ENCODE measurements at regions not wholly inside any gene's neighbourhood (a gene's known extent, or its start where the extent isn't known, plus 50 kb on each side); places are given as distances from the start of the nearest gene placed in this dataset.
A peak's percentile ranks its signal among the peaks of the same experiment; 100 is the strongest.
"Not testable (repeated sequence)": the region's sequence is repeated elsewhere in the genome, so short reads cannot be mapped to it uniquely, and the experiment has no call there.

DNA sequence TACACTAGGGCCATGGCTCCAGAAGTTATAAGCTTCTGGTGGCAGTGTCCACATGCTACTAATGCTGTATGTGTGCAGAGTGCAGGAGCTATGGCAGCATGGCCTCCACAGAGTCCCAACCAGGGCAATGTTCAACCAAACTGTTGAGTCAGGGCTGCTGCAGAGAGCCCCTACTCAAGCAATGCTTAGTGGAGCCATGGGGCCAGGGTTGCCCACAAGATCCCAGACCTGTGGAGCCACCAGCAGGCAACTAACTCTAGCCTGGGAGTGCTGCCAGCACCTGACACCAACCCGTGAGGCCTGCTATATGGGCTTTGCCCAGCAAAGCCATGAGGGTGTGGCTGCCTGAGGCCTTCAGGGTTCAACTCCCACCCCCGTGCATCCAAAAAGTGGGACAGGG lies 655.2 kb downstream of the TBC1D22A start:
- H3K4me1 Mint-ChIP-seq: no peaks in the 10 kb centered on the region
- H3K27ac Mint-ChIP-seq: no peak overlapping the region

DNA sequence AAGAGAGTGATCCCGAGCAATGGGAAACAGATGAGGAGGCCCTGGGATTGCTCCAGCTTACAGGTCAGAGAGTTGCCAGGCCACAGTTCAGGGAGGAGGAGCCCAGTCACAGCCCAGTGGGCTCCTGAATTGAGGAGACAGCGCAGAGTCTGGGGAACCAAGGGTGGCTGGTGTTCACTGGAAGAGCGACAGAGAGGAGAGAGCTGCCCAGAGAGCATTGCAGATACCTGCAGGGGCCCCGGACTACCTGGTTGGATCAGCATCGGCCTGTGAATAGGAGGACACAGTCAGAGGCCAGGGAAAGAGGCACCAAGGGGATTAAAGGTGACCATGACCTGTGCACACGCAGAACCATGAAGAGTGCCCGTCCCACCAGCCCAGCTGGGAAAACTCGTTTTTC lies 648.6 kb downstream of the TBC1D22A start:
- Mint-ChIP-seq H3K36me3 (no peaks in the 10 kb centered on the region), H3K9me3 (peaks cover 0 to 8% (median 0%) of the 10 kb centered on the region in 9 donors), H3K27ac (no peak overlapping the region), H3K4me3 (no peak overlapping the region), H3K27me3 (peaks cover 7 to 38% (median 18%) of the 10 kb centered on the region in 5 donors), H3K4me1 (no peaks in the 10 kb centered on the region)
- POLR2A ChIA-PET: no interaction called here
- no peak for ATAC-seq
- DNase-seq: no peak

More for the DNA sequence above, 655.2 kb downstream of the TBC1D22A start:
- POLR2A ChIA-PET: no interaction called here
- ATAC-seq: no peak
- H3K36me3 Mint-ChIP-seq: no peaks in the 10 kb centered on the region
- DNase-seq: no peak
- H3K4me3 Mint-ChIP-seq: no peak overlapping the region
- peaks cover 8 to 26% (median 17%) of the 10 kb centered on the region in 5 donors for H3K27me3 Mint-ChIP-seq
- peaks cover 0 to 21% (median 5%) of the 10 kb centered on the region in 9 donors for H3K9me3 Mint-ChIP-seq

DNA sequence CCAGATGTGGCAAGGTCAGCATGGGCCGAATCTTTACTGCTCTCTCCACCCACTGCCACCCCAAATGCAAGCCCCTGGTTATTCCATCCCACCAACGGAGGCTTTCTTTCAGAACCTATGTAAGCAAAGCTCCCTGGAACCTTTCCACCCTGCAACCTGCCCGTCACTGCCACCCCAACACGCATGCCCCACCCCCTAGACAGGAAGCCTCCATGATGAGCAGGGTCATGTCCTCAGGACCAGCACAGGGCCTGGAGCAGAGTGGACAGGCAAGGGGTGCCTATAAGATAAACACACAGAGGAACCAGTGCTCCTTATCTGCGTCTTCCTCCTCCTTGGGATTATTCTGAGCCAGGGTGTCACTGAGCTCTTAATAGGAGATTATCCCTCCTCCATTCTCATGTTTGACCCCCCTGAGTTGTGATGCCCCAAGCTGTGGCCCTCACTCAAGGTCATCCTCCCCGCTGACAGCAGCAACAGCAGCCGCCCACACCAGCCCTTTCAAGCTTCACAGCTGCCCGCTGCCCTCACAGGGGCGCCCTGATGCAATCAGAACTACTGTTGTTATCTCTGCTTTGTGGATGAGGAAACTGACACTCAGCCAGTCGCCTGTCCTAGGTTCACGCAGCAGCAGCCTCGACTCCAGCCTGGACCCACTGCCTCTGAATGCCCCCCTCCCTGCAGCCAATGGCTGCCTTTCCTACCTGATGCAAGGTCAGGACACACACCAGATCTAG lies 647.3 kb downstream of the TBC1D22A start:
- peaks cover 7 to 38% (median 18%) of the 10 kb centered on the region in 5 donors for H3K27me3 Mint-ChIP-seq
- H3K4me1 Mint-ChIP-seq: no peaks in the 10 kb centered on the region
- H3K4me3 Mint-ChIP-seq: no peak overlapping the region
- no peak overlapping the region for H3K27ac Mint-ChIP-seq
- no peak for DNase-seq
- no peak for ATAC-seq
- POLR2A ChIA-PET: no interaction called here
- no peaks in the 10 kb centered on the region for H3K36me3 Mint-ChIP-seq
- peaks cover 0 to 3% (median 0%) of the 10 kb centered on the region in 9 donors for H3K9me3 Mint-ChIP-seq

DNA sequence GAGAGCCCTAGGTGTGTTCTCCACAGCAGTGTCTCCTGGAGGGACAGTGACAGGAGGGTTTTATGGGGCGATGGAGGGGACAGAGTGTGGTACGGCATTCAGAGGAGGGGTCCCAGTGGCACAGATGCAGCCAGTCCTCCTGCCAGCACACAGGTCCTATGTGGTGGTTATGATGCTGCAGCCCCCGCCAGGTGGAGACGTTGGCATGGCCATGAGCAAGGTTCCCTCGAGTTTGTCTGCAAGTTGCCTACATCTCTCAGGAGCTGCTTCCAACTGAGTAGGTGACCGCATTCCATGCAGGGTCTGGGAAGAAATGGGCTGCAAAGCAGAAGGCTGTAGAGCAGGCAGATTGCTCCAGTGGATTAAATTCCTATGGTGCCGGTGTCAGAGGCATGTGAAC lies 646.0 kb downstream of the TBC1D22A start:
- no peak overlapping the region for H3K4me3 Mint-ChIP-seq
- no peak for DNase-seq
- no peak overlapping the region for H3K27ac Mint-ChIP-seq
- H3K4me1 Mint-ChIP-seq: no peaks in the 10 kb centered on the region
- H3K27me3 Mint-ChIP-seq: peaks cover 5 to 38% (median 18%) of the 10 kb centered on the region in 5 donors
- H3K9me3 Mint-ChIP-seq: peaks cover 0 to 3% (median 0%) of the 10 kb centered on the region in 9 donors
- ATAC-seq: no peak
- POLR2A ChIA-PET: no interaction called here
- H3K36me3 Mint-ChIP-seq: no peaks in the 10 kb centered on the region

DNA sequence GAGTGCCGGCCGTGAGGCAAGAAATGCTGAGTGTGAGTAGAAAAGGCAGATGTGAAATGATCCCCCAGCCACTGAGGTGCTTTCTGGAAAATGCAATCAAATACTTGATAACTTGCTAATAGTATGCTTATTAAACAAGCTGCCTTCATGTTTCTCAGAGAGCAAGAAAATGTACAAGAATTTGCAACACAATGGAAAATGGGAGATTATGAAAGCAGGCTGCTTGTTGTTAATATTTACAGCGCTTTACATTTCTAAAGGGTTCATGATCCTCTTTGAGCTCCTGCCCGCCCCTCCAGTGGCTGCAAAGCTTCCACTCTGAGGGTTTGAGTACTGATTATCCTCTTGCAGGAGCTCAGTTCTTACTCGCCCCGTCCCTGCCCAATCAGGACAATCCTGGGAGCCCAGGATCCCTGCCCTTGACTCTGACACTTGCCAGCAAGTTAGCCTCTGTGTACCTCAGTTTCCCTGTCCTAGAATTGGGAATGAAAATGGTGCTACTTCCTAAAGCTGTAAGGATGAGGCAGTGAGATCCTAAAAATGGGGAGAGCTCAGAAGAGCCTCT lies 645.1 kb downstream of the TBC1D22A start:
- DNase-seq: no peak
- Mint-ChIP-seq H3K27ac (no peak overlapping the region), H3K4me1 (no peaks in the 10 kb centered on the region), H3K4me3 (no peak overlapping the region), H3K36me3 (no peaks in the 10 kb centered on the region), H3K9me3 (peaks cover 0 to 3% (median 0%) of the 10 kb centered on the region in 9 donors), H3K27me3 (peaks cover 7 to 44% (median 21%) of the 10 kb centered on the region in 5 donors)
- POLR2A ChIA-PET: no interaction called here
- ATAC-seq: no peak

DNA sequence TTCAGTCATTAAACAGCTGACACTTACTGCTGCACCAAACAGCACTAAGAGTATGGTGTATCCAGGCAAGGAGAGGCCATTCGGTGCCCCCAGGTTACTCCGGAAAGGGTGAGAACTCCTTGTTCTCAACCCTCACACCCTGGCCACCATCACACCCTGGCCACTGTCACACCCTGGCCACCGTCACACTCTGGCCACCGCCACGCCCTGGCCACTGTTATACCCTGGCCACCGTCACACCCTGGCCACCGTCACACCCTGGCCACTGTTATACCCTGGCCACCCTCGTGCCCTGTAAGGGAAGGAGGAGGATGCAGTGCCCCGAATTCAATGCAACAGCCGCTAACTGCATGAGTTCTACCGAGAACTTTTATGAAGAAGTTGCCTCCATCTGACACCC lies 644.4 kb downstream of the TBC1D22A start:
- H3K27ac Mint-ChIP-seq: no peak overlapping the region
- H3K9me3 Mint-ChIP-seq: peaks cover 0 to 2% (median 0%) of the 10 kb centered on the region in 9 donors
- no peaks in the 10 kb centered on the region for H3K36me3 Mint-ChIP-seq
- no peak overlapping the region for H3K4me3 Mint-ChIP-seq
- peaks cover 7 to 51% (median 21%) of the 10 kb centered on the region in 5 donors for H3K27me3 Mint-ChIP-seq
- no peak for DNase-seq
- ATAC-seq: no peak
- POLR2A ChIA-PET: no interaction called here
- H3K4me1 Mint-ChIP-seq: no peaks in the 10 kb centered on the region

DNA sequence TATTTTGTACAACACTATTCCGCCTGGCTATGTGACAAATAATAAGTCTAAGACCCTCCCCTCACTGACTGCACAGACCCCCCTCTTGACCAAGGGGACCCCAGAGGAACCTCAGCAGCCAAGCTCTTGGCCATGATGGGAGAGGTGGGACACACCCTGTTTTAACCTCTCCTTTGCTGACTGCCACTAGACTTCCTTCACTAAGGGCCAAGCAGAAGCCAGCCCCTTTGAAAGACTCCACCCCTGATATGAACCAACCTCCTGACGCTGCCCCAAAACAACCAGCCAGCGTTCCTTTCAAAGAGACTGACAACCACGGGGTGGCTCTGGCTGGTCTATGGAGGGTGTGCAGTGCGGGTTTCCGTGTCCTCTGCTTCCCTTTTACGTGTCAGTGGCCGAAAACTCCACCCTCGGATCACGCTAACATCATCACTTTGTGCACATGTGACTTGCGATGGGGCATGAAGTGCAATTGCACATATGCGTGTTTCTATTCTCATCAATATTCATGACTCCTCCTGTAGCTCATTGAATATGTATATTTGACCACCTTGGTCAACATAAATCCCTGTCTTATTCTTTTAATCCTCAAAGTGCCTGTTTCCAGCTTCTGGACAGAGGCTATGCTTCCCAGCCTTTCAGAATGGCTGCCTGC lies 643.9 kb downstream of the TBC1D22A start:
- ATAC-seq (no peak), DNase-seq (no peak)
- Mint-ChIP-seq H3K27ac (no peak overlapping the region), H3K36me3 (no peaks in the 10 kb centered on the region), H3K4me1 (no peaks in the 10 kb centered on the region), H3K9me3 (no peaks in the 10 kb centered on the region), H3K27me3 (peaks cover 7 to 51% (median 21%) of the 10 kb centered on the region in 5 donors), H3K4me3 (no peak overlapping the region)
- POLR2A ChIA-PET: no interaction called here

DNA sequence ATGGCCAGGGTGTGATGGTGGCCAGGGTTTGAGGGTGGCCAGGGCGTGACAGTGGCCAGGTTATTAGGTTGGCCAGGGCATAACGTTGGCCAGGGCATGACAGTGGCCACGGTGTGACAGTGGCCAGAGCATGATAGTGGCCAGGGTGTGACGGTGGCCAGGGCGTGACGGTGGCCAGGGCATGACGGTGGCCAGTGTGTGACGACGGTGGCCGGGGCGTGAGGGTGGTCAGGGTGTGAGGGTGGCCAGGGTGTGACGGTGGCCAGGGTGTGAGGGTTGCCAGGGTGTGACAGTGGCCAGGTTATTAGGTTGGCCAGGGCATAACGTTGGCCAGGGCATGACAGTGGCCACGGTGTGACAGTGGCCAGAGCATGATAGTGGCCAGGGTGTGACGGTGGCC lies 642.8 kb downstream of the TBC1D22A start:
- H3K36me3 Mint-ChIP-seq, H3K4me3 Mint-ChIP-seq, H3K9me3 Mint-ChIP-seq, H3K27ac Mint-ChIP-seq, H3K4me1 Mint-ChIP-seq, DNase-seq, ATAC-seq, POLR2A ChIA-PET: not testable (repeated sequence)
- peaks cover 3 to 40% (median 15%) of the 10 kb centered on the region in 5 donors for H3K27me3 Mint-ChIP-seq

DNA sequence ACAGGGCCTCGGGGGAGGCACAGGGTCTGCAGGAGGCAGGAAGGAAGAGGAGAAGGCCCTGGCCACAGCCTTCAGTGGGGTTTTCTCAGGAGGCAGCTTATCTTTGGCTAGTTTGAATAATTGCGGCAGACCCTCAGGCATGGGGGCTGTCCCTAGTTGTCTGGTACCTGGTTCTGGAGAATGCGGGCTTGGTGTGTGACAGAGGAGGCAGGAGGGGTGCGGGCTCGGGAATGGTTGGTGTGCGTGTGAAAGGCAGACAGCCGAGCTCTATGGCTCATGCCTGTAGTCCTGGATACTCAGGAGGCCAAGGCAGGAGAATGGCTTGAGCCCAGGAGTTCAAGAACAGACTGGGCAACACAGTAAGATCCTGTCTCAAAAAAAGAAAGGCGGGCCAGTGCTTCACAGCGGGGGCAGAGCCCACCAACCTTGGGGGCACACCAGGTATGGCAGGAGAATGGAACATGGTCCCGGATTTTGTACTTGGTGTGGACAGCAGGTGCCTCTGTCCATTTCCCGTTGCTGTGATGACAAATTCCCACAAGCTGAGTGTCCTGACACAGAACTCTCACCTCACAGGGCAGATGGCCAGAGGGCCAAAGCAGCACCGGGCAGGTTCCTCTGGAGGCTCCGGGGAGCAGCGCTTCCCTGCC lies 640.6 kb downstream of the TBC1D22A start:
- POLR2A ChIA-PET: no interaction called here
- Mint-ChIP-seq H3K27me3 (peaks cover 0 to 18% (median 6%) of the 10 kb centered on the region in 5 donors), H3K36me3 (no peaks in the 10 kb centered on the region), H3K9me3 (no peaks in the 10 kb centered on the region), H3K4me1 (peaks cover 0 to 1% (median 0%) of the 10 kb centered on the region in 4 donors), H3K27ac (no peak overlapping the region), H3K4me3 (peak overlapping the region in 1 of 10 donors; percentile 14)
- no peak for DNase-seq
- no peak for ATAC-seq

DNA sequence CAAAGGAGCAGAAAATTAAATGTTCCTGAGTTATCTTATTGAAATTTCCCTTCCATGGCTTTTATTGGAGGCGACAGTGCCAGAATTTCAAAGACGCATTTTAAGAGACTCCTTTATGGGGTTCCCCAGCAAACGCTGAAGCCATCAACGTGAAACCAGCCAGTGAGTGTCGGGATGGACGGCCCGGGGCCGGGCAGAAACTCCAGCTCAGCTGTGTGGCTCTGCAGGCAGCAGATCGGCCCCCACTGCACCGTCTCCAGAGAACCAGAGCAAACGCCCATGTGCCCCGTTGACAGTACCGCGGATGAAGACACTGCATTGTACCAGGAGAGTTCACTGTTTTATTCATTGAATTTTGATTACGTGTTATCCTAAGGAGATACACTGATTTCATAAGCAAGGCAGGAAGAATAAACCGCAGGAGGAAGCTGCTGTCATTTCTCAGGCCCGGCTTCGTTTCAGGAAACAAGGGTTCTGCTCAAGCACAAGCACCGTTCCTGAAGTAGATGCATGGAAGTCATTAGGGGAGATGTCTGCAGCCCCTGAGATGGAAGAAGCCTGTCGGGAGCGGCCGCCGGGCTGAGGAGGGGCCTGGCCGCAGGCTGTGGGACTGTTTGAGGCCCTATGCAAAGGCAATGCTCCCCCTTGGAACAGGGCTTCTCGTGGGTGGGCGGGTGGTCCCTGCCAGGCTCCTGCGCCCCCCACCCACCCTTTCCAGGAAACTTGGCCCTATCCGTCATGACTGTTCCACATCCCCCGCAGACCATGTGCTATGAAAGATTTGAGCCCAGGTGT lies 639.7 kb downstream of the TBC1D22A start:
- peaks cover 0 to 18% (median 3%) of the 10 kb centered on the region in 5 donors for H3K27me3 Mint-ChIP-seq
- H3K4me3 Mint-ChIP-seq: no peak overlapping the region
- no peak for DNase-seq
- no peak overlapping the region for H3K27ac Mint-ChIP-seq
- H3K4me1 Mint-ChIP-seq: peaks cover 0 to 1% (median 0%) of the 10 kb centered on the region in 4 donors
- no peak for ATAC-seq
- no peaks in the 10 kb centered on the region for H3K36me3 Mint-ChIP-seq
- POLR2A ChIA-PET: no interaction called here
- H3K9me3 Mint-ChIP-seq: no peaks in the 10 kb centered on the region

DNA sequence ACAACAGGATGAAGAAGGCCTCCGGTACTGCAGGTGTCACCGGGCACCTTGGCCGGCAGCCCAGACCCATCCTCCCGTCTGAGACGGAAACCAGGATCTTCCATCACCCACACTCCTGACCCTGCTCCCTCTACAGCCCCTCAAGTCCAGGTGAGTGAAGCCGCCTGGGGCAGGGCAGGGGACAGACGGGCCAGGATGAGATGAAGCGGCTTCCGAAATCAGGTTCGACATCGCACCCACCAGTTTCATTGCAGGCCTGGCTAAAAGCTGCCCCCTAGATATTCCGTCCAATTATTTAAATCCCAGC lies 639.1 kb downstream of the TBC1D22A start:
- H3K4me3 Mint-ChIP-seq: no peak overlapping the region
- POLR2A ChIA-PET: no interaction called here
- H3K27me3 Mint-ChIP-seq: peaks cover 0 to 24% (median 3%) of the 10 kb centered on the region in 5 donors
- DNase-seq (no peak), ATAC-seq (no peak)
- H3K27ac Mint-ChIP-seq: no peak overlapping the region
- no peaks in the 10 kb centered on the region for H3K36me3 Mint-ChIP-seq
- no peaks in the 10 kb centered on the region for H3K9me3 Mint-ChIP-seq
- H3K4me1 Mint-ChIP-seq: peaks cover 0 to 1% (median 0%) of the 10 kb centered on the region in 4 donors

DNA sequence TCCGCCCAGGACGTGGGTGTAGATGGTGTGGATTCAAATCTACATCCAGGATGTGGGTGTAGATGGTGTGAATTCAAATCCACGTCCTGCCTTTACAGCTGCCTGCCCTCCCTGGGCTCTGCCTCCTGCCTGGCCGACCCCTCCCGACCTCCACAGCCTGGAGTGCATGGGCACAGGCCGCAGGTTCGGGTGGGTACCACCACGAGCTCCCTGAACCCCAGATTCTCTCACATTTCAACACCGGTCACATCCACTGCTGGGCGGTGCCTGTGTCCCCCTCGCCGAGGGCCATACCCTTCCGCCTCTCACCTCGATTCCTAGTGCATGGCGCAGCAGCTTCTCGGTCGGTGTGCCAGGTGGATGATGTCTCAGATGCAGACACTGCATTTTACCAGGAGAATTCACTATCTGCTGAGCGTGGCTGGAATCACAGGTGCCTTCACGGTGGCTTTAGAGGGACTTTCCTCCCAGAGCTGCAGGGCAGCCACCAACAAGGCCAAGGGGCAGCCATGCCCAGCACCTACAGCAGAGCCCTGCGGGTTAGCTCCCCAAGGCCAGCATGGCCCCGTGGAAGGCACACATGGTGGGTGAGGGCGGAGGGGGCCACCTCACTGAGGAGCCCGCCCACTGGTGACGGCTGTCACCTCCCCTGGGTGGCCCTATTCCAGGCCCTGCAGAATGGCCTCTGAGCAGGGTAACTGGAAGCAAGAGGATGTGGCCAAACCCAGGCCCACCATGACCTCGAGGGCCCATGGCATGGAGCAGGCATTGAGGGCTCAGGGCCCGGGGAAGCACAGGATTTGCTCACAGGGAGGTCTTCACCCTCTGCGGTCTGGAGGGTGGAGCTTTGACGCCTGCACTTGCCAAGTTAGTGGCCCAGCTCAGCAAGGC lies 638.5 kb downstream of the TBC1D22A start:
- no peak for DNase-seq
- no peak for ATAC-seq
- Mint-ChIP-seq H3K36me3 (no peaks in the 10 kb centered on the region), H3K27ac (no peak overlapping the region), H3K27me3 (peaks cover 0 to 24% (median 3%) of the 10 kb centered on the region in 5 donors), H3K9me3 (no peaks in the 10 kb centered on the region), H3K4me1 (peaks cover 0 to 1% (median 0%) of the 10 kb centered on the region in 4 donors), H3K4me3 (no peak overlapping the region)
- POLR2A ChIA-PET: no interaction called here

All from naive thymus-derived CD8-positive, alpha-beta T cell (primary cell).